HG02588 (cell line): ENCODE measurements at regions not wholly inside any gene's neighbourhood (a gene's known extent, or its start where the extent isn't known, plus 50 kb on each side); places are given as distances from the start of the nearest gene placed in this dataset.

Experiments used
- ATAC-seq: cut with Tn5 transposase; IDR thresholded peaks from one replicate; pipeline ENCODE4 v1.9.1; 2021; ENCODE audit warnings: mild to moderate bottlenecking, moderate library complexity; ENCODE audit not compliant: unreplicated experiment

DNA sequence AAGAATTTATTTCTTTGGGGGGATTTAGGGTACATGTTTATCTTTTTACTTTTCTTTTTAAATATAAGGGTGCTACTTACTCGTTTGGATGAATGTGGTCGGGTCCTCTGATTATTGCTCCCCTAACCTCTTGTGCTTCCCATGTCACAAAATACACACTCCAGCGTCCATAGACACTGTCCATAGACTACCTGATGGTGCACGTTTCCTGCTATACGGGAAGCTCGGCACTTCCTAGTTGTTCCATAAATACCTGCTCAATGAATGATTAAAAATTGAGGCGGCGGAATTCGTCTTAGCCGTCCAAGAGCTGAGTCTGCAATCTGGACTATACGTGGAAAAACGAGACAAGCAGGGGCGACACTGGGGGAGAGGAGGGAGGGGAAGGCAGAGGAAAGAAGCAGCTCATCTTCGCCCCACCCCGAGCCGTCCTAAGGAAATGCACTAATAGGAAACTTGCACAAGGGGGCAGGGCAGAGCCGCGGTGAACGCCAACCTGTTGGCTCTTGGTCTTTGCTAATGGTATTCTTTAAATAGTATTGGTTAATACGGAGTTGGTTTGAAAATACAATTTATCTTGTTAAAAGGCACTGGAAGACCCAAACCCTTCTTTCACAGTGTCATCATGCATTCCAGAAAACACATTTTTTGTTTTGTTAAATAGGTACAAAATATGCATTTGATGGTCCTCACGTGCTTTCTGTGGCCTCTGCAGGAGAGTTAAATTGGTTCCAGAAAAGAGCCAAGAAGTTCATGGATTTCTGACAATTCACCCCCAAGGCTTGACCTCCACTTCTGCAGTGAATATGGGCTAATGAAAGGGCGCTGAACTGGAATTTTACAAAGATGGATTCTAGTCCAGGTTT, 73.0 kb upstream of the KCTD1 start:
- ATAC-seq, result peak; percentile 83

DNA sequence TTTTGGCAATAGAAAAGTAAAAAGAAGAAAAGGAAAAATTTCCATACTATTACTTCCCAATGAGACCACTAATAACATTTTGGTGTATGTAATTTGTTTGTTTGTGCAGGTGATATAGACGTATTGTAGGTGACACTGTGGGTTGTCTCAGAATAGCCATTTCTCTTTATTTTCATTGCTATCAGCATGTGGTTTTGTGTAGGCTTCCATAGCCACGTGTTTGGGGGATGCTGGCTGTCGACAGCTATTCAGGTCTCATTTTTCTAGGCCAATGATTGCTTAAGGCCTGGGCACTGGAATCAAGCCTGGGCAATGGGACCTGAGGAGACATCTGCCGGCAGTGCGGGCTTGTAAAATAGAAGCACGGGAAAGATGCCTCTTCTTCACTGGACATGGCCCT, 71.0 kb upstream of the KCTD1 start:
- ATAC-seq, result no peak

DNA sequence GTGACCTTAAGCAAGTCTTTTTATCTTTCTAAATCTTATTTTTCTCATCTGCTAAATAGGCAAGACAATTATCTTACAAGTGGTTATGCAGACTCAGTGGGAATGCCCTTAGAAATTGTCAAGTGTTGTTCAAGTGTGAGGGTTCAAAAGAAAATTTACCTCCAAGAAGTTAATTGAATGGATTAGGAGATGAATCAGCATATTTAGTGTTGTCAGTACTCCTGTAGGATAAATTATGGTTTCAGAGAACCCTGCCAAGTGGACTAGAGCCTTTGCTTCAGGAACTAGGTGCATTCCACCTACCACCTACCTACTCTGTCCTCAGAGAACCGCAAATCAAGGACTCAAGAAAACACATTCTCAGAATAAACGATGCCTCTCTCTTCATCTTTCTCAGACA, 69.8 kb upstream of the KCTD1 start:
- no peak for ATAC-seq

DNA sequence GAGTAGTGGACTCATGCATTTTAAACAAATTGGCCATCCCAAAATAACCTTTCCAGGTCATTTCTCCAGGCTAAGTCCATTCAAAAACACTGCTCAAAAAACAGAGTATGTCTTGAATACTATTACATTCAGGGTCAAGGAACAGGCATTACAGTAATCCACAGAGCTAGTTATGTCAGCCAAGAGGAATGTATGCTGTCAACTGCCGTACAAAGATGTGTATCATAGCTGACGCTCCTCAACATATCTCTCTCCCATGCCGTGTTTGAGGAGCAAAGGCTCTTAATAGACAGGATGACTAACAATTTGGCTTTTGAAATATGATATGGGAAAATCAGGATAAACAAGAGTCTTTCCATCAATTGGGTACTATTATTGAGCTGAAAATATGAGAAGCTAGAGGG, 68.8 kb upstream of the KCTD1 start:
- no peak for ATAC-seq

DNA sequence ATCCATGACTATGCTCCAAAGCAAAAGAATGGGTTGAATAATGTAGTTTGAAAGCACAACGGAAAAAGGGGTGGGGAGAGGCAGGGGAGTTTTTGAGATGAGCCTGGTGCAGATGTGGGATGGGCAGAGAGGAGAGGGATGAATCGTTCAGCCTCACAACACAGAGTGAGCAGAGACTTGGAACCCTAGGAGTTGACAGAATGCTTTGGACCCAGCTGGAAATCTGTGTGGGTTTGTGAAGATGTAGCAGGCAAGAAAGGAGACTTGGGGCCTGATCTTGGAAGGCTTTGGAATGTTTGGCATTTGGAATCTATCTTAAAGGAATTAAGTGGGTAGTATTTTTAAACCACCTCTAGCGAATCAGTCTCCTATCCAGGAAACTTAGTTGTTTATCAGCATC, 66.0 kb upstream of the KCTD1 start:
- ATAC-seq, result no peak
